ENCODE measurements at regions not wholly inside any gene's neighbourhood (a gene's known extent, or its start where the extent isn't known, plus 50 kb on each side); places are given as distances from the start of the nearest gene placed in this dataset.

DNA sequence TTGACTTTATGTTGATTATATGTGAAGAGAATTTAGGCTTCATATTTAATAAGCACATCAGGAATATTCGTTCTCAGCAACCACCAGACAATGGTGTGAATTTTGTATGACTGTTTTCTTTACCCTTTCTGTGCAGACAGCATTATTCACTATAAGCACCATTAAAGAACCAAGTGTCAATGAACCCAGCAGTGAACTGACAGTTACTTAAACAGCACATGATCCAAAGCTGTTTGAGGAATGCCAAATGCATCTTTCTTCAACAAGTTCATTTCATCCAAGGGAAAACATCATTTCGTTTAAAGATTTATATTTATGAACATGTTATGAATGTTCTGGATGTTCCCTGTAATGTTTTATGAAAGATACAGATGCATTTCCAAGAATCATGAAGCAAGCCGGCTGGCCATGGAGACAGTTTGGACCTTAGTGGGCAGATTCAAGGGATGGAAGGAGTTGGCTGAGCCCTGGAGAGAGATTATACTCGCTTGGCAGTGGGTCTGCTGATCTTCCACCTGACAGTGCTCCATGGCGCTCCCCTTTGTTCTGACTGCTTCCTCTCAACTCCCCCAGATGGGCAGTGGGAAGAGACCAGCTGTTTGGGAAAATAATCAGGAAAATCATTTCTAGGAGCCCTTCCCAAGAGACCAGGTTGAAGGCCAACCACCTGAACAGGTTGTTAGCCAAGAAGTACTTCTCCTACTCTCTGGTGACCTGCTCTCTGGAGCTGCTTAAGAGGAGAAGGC is 326.0 kb upstream of the RSPO3 start (continued):
- TF ChIP-seq BCL11A (tag by site-specific recombination; IDR thresholded peaks at IDR 0.05; ENCODE audit: low read depth) (no peak), CTCF (tag by site-specific recombination; IDR thresholded peaks at IDR 0.05) (no peak)

DNA sequence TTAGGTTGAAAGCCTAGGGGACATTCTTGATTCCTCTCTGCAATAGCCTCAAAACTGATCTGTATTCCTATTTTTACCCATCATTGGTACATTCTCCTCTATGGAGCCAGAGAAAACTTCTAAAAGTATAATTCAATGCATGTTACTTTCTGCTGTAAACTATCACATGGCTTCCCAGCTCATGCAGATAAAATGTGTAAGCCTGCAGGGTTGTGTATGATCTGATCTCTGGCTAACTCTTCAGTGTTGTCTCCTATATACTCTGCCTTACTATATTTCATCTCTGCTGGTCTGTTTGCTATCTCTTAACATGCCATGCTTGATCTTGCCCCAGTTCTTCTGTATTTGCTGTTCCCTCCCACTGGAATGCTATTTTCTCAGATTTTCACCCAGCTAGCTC is 323.3 kb upstream of the RSPO3 start:
- ChIA-PET CTCF (interaction anchor here (1.4 kb wide), 2 partner anchors 8 to 9 kb away, joined by 3 to 4 read pairs; no protein-coding TSS in a partner anchor), POLR2A (no interaction called here)
- Histone ChIP-seq H3K4me3 (ENCODE audit: low read depth, low read length) (no peak overlapping the region), H3K27ac (ENCODE audit: extremely low read depth, low read depth, low read length) (no peak overlapping the region), H3K36me3 (ENCODE audit: control insufficient read depth in 2 of 2, insufficient read depth in 1 of 2, low read length in 2 of 2) (no peaks in the 10 kb centered on the region), H3K4me1 (ENCODE audit: control insufficient read depth, insufficient read depth, low read length) (no peaks in the 10 kb centered on the region), H3K9me3 (ENCODE audit: control insufficient read depth, insufficient read depth, low read depth, low read length) (no peaks in the 10 kb centered on the region)
- no peak for TF ChIP-seq ZNF280C (tag by site-specific recombination; IDR thresholded peaks at IDR 0.05)
- TF ChIP-seq ZNF146 (tag by site-specific recombination; IDR thresholded peaks at IDR 0.05), result no peak
- no peak for TF ChIP-seq GLI2 (tag by site-specific recombination; IDR thresholded peaks at IDR 0.05; ENCODE audit: borderline replicate concordance, low read depth)
- TF ChIP-seq SP2 (tag by site-specific recombination; IDR thresholded peaks at IDR 0.05), result no peak
- no peak for TF ChIP-seq PRDM1 (tag by site-specific recombination; IDR thresholded peaks at IDR 0.05)
- TF ChIP-seq ZNF664 (tag by site-specific recombination; IDR thresholded peaks at IDR 0.05), result no peak
- TF ChIP-seq ZBTB17 (tag by site-specific recombination; IDR thresholded peaks at IDR 0.05), result no peak
- TF ChIP-seq ZNF747 (tag by site-specific recombination; IDR thresholded peaks at IDR 0.05), result no peak

DNA sequence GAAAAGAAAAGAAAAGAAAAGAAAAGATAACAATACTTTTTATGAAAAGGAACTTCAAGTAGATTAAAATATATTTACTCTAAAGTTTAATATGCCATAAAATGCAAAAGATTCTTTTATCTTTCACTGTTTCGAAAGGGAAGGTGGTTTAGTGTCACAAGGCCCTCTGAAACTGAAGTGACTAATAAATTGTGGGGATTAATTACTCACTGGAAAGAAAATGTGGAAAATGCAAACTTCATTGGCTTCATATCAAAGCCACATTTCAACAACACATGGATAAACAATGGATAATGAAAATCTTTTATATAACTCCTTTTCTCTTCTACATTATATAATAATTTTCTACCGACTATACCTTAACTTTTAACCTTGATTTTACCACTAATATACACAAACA is 320.5 kb upstream of the RSPO3 start:
- TF ChIP-seq ZNF169 (tag by site-specific recombination; IDR thresholded peaks at IDR 0.05), result no peak
- no peak for TF ChIP-seq IKZF3 (tag by site-specific recombination; IDR thresholded peaks at IDR 0.05)
- TF ChIP-seq GLIS1 (tag by site-specific recombination; IDR thresholded peaks at IDR 0.05), result no peak
- TF ChIP-seq WT1 (tag by site-specific recombination; IDR thresholded peaks at IDR 0.05), result no peak
- TF ChIP-seq ZNF677 (tag by site-specific recombination; IDR thresholded peaks at IDR 0.05), result no peak
- no peak for TF ChIP-seq ZBTB49 (tag by site-specific recombination; IDR thresholded peaks at IDR 0.05; ENCODE audit: low read depth)
- no peak for TF ChIP-seq ZNF121 (tag by site-specific recombination; IDR thresholded peaks at IDR 0.05)
- TF ChIP-seq TCF7L2 (IDR thresholded peaks at IDR 0.05; ENCODE audit: borderline replicate concordance, low read depth, low read length), result no peak
- no peak for TF ChIP-seq ZNF37A (tag by site-specific recombination; IDR thresholded peaks at IDR 0.05)
- no peak for TF ChIP-seq ZNF175 (tag by site-specific recombination; IDR thresholded peaks at IDR 0.05)
- TF ChIP-seq ZBTB17 (tag by site-specific recombination; IDR thresholded peaks at IDR 0.05), result no peak
- TF ChIP-seq SP2 (tag by site-specific recombination; IDR thresholded peaks at IDR 0.05), result no peak
- no peaks in the 10 kb centered on the region for H3K9me3 ChIP-seq (ENCODE audit: control insufficient read depth, insufficient read depth, low read depth, low read length)
- ChIA-PET CTCF (interaction anchor here (0.6 to 0.7 kb wide), 2 partner anchors 272 to 515 kb away, joined by 3 to 4 read pairs; no protein-coding TSS in a partner anchor), POLR2A (no interaction called here)
- no peak overlapping the region for H3K27ac ChIP-seq (ENCODE audit: extremely low read depth, low read depth, low read length)
- H3K4me3 ChIP-seq (ENCODE audit: low read depth, low read length), result no peak overlapping the region
- H3K36me3 ChIP-seq (ENCODE audit: control insufficient read depth in 2 of 2, insufficient read depth in 1 of 2, low read length in 2 of 2), result no peaks in the 10 kb centered on the region
- H3K4me1 ChIP-seq (ENCODE audit: control insufficient read depth, insufficient read depth, low read length), result no peaks in the 10 kb centered on the region

All from HEK293 (cell line).